GM18517 (cell line): ENCODE measurements at regions not wholly inside any gene's neighbourhood (a gene's known extent, or its start where the extent isn't known, plus 50 kb on each side); places are given as distances from the start of the nearest gene placed in this dataset.

Experiments used
- ATAC-seq: cut with Tn5 transposase; IDR thresholded peaks from one replicate; pipeline ENCODE4 v1.9.1; 2021; ENCODE audit warnings: mild to moderate bottlenecking, moderate library complexity; ENCODE audit not compliant: unreplicated experiment

DNA sequence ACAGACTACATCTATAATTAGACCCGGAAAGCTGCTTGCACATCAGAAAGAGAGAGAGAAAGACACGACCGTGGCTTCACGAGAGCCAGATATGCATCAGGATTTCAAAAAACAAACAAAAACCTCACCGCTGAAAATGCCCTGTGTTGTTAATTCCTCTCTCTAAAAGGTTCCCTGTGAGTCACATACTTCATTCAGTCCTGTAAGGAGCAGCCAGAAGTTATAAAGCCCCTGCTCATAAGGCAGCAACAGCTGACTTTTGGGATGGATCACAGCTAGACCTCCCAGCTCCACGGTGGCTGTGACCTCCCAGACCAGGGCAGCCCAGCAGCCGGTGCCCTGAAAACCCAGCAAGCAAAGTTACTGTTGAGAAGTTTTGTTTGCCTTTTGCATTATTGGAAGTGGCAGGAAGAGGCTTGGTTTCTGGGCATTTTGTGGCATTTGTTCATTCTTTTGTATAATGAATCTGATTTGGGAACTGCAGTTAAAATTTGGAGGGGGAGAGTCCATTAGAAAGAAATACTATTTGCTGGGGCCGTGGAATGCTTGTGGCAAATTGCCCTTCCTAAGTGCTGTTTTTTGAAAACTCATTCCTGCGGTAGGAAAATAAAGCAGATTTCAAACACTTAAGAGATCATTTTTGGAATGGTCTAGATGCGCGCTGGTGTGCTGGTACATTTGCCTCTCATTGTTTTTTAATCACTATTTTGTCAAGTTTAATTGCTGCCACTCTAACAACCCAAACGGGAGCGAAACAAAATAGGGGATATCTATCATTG, 520.4 kb downstream of the BCOR start:
- ATAC-seq: no peak

DNA sequence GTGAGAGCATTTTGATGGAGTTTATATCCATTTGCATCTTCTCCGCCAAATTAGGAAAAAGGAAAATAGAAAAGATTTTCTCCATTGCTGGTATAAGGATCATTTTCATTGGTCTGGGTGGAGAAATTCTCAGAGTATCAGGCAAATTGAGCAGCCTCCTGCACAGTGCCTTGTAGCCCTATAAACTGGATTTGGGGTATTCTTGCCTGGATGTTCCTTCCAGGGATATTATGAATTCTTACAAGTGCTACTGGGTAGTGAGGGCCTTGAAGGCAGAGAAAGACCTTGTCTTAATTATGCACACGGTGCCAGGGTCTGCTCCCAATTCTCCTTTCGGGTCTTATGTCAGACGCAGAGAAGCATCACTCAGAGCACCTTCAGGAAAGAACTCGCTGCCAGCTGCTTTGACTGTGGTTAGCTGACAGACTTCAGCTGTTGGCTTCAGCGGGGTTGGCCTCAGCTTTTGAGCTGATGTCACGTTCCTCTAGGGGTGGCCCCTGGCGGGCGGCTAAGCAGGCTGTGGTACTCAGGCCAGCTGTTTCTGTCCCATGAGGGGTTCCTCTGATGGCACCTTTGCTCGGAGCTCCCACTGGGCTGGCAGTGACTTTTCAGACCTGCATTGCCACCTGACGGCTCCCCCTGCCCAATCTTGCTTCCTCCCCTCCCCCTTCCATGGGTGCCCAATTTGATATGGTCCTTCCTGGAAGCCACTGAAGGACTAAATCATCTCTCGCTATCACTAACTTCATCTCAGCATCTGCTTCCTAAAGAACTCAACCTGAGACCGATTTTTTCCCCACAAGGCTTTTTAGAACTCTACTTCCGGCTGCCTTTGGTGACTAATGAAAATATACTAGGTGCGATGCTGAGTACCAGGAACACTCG, 519.5 kb downstream of the BCOR start:
- ATAC-seq: peak; percentile 93

DNA sequence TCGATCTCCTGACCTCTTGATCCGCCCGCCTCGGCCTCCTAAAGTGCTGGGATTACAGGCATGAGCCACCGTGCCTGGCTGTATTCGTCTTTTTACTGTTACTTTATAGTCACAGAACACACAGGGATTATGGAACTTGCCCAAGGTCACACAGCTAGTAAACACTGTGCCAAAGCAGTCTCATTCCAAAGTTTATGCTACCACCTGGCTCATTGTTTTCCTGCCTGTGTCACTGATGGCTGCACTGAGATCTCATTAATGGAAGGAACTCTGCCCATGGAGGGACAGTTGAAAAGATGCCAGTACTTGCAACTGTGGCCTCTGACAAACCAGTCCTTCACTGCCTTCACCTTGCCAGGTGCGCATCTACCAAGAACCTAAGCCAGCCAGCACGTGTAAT, 517.7 kb downstream of the BCOR start:
- no peak for ATAC-seq

DNA sequence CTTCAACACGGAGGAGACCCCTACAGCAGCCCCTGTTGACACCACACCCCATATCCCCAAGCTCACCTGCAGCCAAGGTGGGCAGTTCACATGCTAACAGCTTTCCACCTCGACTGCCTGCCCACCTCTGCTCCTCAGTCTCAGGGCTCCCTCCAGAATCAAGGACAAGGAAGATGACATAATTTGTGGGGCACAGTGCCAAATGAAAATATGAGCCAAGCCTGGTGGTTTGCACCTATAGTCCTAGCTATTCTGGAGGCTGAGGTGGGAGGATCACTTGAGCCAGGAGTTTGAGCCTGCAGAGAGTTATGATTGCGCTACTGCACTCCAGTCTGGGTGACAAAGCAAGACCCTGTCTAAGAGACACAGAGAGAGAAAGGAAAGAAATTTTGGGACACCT, 516.3 kb downstream of the BCOR start:
- no peak for ATAC-seq

DNA sequence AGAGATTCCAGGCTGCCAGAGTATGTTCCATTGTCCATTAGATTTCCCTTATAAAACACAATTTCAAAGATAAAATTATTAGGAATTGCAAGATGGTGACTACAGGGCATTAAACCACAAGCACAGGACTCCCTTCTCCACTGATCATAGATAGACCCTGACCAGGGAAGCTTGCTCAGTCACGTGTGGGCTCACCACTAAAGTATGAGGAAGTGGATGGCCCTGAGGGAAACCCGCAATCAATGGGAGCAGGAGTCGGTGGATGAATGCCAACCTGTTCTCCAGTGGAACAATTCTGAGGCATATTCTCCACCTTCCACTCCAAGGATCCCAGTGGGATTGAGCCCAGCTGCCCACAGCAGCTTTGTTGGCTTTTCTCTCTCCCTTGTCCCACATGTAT, 515.7 kb downstream of the BCOR start:
- no peak for ATAC-seq

DNA sequence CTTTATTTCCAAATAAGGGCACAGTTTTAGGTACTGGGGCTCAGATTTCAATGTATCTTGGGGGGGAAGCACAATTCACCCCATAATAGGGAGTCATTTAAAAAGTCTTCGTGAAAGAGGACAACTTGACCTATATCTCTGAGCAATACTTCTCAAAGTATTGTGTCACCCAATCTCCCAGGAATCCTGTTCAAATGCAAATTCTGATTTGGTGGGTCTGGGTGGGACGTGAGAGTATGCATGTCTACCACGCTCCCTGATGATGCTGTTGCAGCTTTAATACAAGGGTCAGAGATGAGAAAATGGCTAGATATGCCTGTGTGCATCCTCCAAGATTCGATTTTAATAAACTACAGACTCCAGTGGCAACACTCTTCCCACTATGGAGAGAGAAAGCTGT, 514.8 kb downstream of the BCOR start:
- ATAC-seq: no peak

DNA sequence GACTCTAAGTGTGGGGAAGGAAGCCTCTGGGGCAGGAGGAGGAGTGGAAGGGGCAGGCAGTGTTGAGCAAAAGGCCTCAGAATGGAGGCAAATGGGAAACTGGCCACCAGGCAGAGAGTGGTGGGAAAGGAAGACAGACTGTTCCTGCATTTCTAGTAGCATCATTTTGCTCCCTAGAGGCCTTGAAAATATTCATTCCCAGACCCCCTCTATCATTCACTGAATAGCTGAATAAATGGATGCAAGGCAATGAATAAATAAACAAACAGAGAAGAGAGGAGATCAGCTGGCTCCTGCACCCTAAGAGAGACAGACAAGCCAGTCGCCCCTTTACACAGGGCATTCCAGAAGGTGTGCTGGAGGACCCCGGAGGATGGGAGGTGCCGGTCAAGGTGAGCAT, 511.9 kb downstream of the BCOR start:
- no peak for ATAC-seq

DNA sequence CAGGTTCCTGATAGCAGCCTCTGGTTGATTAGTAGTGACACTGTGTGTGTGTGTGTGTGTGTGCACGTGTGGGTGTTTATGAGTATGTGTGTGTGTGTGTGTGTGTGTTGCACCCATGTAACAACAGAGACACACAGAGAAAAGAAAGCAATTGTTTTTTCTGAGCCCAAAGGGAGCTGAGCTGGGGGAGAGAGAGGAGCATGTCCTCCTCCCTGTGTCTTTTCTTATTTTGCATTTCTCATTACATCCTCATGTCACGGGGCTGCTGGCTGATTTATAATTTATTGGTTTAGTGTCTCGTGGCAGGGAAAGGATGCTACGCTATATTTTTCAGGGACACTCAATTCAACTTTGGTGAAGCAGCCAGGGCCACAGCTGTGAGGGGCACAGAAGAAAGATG, 511.4 kb downstream of the BCOR start:
- ATAC-seq: no peak

DNA sequence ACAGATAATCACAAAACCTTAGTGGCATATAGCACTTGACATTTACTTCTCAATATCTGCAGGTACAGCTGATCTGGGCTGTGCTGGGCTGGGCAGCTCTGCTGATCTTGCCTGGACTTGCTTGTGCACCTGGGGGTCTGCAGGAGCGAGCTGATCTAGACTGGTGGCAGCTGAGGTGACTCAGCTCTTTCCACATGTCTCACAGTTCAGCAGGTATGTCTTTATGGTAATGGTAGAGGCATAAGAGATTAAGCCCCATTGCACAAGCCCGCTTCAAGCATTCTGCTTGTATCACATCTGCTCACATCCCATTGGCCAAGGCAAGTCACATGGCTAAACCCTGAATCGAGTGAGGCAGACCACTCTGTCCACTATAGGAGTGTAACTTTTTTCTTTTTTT, 506.7 kb downstream of the BCOR start:
- no peak for ATAC-seq

DNA sequence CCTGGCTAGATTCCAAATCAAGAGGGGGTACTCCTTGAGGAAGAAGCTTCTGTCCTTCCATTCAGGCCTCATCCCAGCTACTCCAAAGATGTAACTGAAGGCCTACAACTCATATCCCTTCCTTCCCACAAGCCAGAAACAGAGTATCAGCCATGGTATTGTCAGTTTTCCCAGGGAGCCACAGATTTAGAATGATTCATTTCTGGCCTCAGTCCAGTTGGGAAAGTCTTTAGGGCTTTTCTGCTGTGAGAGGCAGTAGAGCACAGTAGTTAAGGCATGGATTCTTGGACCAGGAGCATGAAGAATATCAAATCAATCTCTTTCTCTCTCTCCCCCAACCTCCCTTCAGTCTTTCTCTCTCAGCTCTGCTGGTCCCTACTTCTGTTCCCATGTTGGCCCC, 505.0 kb downstream of the BCOR start:
- ATAC-seq: no peak

DNA sequence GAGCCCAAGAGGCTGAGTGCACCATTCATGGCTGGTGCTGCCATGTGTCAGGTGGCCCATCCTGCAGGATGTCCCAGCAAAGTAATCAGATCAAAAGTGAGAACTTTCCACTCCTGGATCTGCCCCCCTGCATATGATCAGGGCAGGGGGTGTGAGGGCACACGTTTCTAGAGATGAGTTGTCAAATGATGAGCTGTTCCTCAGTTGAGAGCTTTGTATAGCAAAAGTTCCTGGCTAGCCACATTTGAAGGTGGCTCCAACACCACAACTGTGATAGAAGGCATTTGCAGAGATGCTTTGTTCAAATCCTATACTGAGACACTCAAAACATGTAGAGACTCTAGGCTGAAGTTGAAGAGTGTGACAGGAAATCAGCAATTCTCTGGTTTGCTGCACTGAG, 501.8 kb downstream of the BCOR start:
- ATAC-seq: no peak

DNA sequence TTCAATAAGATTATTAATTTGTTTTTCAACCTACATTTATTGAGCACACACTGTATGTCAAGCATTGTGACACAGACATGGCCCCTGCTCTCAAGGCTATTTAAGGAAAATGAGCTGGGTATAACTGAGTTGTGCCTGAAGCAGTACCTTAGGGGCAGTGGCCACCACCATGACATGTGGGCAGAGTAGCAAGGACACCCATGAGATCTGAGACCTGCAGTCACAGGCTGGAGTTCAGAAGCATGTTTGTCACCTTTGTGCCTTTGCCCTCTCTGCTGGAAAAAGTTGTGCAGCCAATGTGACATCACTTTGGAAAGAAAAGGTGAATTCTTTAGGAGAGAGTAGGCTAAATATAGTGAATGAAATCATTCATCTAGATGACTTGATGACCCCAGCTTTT, 501.3 kb downstream of the BCOR start:
- no peak for ATAC-seq

DNA sequence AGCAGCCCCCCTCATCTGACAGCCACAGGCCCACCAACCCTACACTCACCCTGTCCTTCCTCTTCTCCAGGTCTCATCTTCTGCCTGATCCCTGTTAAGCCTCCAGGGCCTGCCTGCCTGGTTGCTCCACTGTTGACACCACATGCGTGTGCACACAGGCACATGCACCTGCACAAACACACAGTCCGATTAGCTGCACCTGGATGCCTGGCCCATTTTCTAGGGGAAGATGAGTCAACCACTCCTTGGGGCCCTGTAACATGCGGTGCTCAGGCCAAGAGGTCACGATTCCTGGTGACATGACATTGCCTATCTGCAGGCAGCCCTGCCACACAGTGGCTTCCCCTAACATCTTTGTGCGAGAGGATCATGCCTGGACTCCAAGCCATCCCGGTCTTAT, 498.4 kb downstream of the BCOR start:
- no peak for ATAC-seq

DNA sequence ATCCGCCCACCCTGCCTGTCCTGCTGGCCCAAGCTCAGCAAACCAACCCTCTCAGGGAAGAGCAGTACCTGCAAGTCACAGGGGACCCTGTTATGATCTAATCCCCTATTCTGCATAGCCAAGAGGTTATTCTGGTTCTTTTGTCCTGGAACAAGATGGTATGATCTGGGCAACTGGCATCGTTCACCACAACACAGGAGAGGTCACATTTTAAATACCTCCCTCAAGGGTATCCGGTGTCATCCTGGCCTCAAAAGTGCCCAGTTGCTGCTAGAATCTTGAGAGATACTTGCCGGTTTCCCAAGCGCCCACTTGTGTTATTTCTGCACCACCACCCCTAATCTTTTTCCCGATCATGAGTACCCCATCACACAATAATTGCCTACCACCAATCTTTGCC, 497.5 kb downstream of the BCOR start:
- ATAC-seq: no peak

DNA sequence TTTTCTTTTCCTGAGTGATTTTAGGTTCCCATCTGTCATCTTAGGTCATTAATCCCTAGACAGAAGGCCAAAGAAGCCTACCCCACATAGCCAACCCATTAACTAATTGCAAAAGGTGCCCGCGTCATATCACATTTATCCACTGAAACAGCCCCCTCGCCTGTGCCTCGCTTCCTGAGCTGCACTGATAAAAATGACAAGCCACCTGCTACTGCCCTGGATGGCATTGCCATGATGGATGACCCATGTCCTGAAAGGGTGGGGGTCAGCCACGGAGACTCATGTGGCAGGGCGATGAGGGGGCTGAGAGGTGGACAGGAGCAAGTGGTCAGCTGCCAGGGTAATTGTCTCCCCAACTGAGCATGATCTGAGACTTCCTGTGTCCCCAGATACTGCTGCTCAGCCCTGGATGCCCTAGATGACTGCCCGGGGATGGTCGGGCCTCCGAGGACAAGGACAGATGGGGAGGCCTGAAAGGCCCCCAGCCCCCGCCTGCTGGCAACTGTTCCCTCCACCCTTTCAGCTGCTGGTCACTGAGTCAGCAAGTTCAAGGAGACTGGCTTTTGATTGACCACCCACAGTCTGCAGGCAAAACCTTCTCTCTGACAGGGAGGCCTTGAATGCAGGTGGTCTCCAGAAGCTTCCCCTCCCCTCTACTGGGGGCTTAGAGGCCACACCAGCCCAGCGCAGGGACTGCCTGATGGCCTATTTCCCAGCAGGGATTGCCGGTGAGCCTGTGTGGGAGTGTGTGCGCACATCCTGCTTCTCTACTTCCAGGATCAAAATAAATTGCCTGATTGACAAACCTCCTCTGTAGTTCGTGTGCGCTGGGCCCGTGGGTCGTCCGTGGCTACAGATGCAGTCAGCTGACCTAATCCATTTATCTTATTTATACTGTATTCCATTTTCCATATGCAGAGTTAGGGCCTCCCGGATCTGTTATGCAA, 496.3 kb downstream of the BCOR start:
- no peak for ATAC-seq

DNA sequence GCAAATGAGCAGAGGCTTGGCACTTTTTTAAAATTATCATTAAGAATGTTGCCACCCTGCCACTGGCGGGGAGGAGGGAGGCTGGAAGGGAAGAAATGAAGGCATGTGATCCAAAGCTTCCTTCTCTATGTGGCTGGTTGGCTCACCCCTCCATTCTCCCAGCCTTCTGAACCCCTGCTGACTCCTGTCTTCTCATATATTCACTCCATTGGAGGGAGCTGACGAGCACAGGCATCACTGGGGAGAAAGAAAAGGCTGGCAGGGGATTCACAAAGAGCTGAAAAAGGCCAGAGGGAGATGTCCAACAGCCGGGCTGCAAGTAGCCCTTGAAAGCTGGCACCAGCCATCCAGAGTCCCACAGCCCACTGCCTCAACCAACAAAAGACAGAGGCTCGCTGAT, 495.6 kb downstream of the BCOR start:
- no peak for ATAC-seq

DNA sequence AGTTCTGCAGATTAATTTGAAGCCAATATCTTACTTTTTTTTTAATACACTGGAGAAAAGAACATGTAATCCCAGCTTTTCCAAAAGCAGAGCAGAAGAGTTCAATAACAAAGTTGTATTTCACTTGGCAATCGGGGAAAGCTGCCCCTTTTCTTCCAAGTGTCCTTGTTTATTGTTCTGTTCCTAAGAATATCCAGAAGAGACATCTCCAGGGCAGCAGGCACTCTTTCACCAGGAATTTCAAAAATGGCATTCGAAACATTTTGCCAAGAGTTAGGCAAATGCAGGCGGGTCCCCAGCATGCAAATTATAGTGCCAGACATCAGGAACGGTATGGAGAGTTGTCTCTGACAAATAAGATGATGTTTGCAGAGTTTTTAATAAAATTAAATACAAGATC, 494.5 kb downstream of the BCOR start:
- no peak for ATAC-seq

DNA sequence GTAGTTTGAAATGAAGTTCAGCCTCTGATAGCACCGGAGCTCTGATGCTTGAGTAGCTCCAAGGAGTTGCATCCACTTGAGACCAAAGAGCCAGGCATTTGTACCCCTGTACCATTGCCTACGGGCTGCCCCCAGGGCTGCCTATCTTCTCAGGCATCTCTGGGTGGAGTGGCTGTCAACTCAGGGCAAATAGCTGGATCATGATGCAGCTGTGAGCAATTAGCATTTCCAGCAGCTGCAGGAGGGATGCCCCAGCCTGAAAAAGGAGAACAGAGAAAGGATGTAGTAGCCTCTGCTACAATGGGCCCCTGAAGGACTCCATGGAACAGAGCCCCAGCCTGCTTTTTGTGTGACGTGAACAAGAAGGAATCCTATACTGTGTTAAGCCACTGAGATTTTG, 492.6 kb downstream of the BCOR start:
- no peak for ATAC-seq

DNA sequence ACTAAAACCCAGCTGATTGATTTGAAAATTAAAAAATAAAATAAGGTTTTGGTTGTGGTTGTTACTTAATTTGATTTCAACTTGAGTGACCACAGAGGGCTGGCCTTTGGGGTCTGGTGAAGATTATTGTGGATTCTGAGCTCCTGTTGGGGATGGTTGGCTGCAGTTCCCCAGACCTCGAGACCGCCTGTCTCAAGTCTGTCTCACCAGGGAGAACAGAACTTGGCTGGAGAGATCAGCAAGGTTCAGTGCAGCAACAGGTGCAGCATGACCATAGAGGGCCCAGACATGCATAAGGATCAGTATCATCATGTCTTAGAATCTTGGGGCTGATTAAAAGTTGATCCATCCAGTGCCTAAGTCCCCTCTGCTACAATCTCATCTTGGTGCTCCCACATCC, 491.9 kb downstream of the BCOR start:
- no peak for ATAC-seq

DNA sequence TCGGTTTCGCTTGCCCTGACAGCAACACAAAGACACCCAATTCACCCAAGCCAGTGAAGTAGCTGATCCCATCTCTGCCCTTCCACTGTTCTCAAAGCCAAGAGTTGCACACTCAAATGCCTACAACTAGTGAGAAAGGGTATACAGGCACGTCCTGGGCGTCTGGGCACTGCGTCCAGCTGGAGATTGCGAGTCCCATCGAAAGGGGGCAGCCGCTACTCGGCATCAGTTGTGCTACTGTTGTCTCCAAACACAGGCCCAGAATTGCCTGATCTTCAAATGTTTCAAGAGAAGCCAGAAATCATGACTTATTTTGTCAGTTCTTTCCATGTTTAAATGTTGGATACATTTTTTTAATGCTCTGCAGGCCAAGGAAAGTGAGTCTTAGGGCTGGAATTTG, 487.8 kb downstream of the BCOR start:
- ATAC-seq: no peak

DNA sequence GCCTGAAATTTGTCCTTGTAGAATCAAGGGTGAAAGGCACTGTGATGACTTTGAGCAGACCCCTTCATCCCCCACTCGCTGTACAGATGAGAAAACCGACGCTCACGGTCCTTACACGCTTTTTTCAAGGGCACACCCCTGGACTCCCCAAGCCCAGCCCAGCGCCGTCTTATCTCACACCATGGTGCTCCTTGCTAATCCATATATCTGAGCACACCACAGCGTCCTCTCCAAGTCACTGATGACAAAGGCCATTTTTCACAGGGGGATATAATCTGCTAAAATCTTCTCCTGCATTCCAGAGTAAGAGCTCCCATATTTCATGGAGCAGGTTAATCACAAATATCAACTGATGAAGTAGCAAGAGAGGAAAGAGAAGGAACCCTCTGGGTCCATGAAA, 486.3 kb downstream of the BCOR start:
- ATAC-seq: no peak
